ENCODE measurements at regions not wholly inside any gene's neighbourhood (a gene's known extent, or its start where the extent isn't known, plus 50 kb on each side); places are given as distances from the start of the nearest gene placed in this dataset. TPM values are rescaled to one million over a fixed set of nuclear protein-coding genes. Genes with fewer than 3 reads are reported as not detected.

Small RNAs in the stretch of these regions (microRNA-seq; reads per million reads assigned to microRNA genes)
- not detected for gene MIR7977 (ENCODE audit: borderline microRNAs expressed)

All from CD8-positive, alpha-beta T cell (primary cell).